ENCODE measurements at regions not wholly inside any gene's neighbourhood (a gene's known extent, or its start where the extent isn't known, plus 50 kb on each side); places are given as distances from the start of the nearest gene placed in this dataset.

DNA sequence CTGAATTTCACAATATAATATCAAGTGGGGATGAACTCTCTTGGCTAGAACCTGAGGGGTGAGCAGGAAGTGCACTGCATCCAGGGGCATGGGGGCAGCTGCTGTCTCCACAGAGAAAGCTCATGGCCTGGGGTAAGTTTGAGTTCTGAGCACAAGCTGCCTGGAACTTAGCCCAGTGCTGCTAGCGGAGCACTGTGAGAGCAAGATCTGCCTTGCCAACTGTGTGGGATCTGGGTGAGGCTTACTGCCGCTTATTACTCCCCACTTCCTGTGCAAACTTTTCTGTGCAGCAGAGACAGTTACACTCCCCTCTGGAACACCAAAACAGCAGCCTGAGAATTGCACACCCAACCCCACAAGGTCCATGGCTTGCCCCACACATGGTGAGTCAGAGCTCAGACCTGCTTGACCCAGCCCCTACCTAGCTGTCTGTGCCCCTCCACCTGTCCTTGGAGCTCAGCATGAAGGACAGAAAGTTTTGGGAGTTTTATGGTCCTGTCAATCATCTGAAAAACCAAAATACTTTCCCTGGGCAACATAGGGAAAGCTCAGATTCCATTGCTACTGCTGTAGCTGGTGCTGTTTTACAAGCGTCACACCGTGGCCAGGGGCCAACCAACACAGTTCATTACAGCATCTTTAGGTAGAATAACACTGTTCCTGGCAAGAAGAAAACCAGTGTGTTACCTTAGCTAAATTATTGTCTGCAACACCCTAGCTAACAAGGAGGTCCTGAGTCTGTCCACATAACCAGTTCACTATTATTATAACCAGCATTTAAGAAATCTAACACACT lies 762.1 kb upstream of the NEGR1 start:
- H3K9ac ChIP-seq (ENCODE audit: low read length): no peak overlapping the region
- no peak overlapping the region for H2AFZ ChIP-seq (ENCODE audit: low read depth, low read length)
- no peaks in the 10 kb centered on the region for H4K20me1 ChIP-seq (ENCODE audit: insufficient read depth)
- TF ChIP-seq MXI1 (conservative IDR thresholded peaks at IDR 0.05; ENCODE audit: poor library complexity, severe bottlenecking) (no peak), EZH2 (IDR thresholded peaks at IDR 0.05; ENCODE audit: borderline replicate concordance, insufficient read depth, low read length, poor library complexity, severe bottlenecking) (no peak), POLR2AphosphoS5 (IDR thresholded peaks at IDR 0.05) (no peak), SMC3 (conservative IDR thresholded peaks at IDR 0.05; ENCODE audit: poor library complexity) (no peak), TAF1 (IDR thresholded peaks at IDR 0.05; ENCODE audit: low read depth) (no peak), EP300 (conservative IDR thresholded peaks at IDR 0.05; ENCODE audit: poor library complexity, severe bottlenecking) (no peak), RAD21 (conservative IDR thresholded peaks at IDR 0.05) (no peak)
- TF ChIP-seq, protein P1, sequence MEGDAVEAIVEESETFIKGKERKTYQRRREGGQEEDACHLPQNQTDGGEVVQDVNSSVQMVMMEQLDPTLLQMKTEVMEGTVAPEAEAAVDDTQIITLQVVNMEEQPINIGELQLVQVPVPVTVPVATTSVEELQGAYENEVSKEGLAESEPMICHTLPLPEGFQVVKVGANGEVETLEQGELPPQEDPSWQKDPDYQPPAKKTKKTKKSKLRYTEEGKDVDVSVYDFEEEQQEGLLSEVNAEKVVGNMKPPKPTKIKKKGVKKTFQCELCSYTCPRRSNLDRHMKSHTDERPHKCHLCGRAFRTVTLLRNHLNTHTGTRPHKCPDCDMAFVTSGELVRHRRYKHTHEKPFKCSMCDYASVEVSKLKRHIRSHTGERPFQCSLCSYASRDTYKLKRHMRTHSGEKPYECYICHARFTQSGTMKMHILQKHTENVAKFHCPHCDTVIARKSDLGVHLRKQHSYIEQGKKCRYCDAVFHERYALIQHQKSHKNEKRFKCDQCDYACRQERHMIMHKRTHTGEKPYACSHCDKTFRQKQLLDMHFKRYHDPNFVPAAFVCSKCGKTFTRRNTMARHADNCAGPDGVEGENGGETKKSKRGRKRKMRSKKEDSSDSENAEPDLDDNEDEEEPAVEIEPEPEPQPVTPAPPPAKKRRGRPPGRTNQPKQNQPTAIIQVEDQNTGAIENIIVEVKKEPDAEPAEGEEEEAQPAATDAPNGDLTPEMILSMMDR (IDR thresholded peaks at IDR 0.05; ENCODE audit: poor library complexity, severe bottlenecking): no peak
- TF ChIP-seq, protein P2, sequence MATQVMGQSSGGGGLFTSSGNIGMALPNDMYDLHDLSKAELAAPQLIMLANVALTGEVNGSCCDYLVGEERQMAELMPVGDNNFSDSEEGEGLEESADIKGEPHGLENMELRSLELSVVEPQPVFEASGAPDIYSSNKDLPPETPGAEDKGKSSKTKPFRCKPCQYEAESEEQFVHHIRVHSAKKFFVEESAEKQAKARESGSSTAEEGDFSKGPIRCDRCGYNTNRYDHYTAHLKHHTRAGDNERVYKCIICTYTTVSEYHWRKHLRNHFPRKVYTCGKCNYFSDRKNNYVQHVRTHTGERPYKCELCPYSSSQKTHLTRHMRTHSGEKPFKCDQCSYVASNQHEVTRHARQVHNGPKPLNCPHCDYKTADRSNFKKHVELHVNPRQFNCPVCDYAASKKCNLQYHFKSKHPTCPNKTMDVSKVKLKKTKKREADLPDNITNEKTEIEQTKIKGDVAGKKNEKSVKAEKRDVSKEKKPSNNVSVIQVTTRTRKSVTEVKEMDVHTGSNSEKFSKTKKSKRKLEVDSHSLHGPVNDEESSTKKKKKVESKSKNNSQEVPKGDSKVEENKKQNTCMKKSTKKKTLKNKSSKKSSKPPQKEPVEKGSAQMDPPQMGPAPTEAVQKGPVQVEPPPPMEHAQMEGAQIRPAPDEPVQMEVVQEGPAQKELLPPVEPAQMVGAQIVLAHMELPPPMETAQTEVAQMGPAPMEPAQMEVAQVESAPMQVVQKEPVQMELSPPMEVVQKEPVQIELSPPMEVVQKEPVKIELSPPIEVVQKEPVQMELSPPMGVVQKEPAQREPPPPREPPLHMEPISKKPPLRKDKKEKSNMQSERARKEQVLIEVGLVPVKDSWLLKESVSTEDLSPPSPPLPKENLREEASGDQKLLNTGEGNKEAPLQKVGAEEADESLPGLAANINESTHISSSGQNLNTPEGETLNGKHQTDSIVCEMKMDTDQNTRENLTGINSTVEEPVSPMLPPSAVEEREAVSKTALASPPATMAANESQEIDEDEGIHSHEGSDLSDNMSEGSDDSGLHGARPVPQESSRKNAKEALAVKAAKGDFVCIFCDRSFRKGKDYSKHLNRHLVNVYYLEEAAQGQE (IDR thresholded peaks at IDR 0.05; ENCODE audit: borderline replicate concordance): no peak
- H3K27me3 ChIP-seq (ENCODE audit: insufficient read depth, low read depth, low read length): no peaks in the 10 kb centered on the region
- no peaks in the 10 kb centered on the region for H3K9me2 ChIP-seq (ENCODE audit: insufficient read depth, low read length)
- H3K79me2 ChIP-seq (replicated peaks; ENCODE audit: insufficient read depth, low read length): no peaks in the 10 kb centered on the region
- no peaks in the 10 kb centered on the region for H3F3A ChIP-seq (ENCODE audit: insufficient read depth, low read length, poor library complexity, severe bottlenecking)
- H3K4me3 ChIP-seq (ENCODE audit: low read length): no peak overlapping the region
- no peaks in the 10 kb centered on the region for H3K9me3 ChIP-seq (ENCODE audit: low read length)
- no peak overlapping the region for H3K4me2 ChIP-seq (ENCODE audit: low read length)
- H3K36me3 ChIP-seq (ENCODE audit: insufficient read depth, low read length): no peaks in the 10 kb centered on the region
- H3K27ac ChIP-seq (ENCODE audit: low read length): no peak overlapping the region

DNA sequence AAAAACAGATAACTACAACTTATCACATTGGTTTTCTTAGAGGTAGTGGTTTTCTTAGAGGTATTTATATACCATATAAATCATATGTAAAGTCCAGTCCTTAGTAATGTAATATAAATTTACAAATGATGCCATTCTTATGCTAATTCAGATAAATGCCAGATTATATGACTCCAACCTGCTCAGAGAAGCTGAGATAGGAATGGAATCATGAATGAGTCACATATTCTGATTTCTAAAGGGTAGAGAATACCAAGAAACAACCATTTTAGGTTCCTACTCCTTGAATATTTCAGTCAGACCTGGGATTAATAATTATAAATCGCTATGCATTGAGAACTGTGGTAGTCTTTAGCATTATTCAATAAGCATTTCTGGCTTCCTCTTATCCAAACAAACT lies 760.1 kb upstream of the NEGR1 start:
- TF ChIP-seq EZH2 (IDR thresholded peaks at IDR 0.05; ENCODE audit: borderline replicate concordance, insufficient read depth, low read length, poor library complexity, severe bottlenecking) (no peak), SMC3 (conservative IDR thresholded peaks at IDR 0.05; ENCODE audit: poor library complexity) (no peak)

More for the DNA sequence above, 760.1 kb upstream of the NEGR1 start:
- H3K27me3 ChIP-seq (ENCODE audit: insufficient read depth, low read depth, low read length): no peaks in the 10 kb centered on the region
- no peaks in the 10 kb centered on the region for H3K9me2 ChIP-seq (ENCODE audit: insufficient read depth, low read length)
- no peaks in the 10 kb centered on the region for H3K36me3 ChIP-seq (ENCODE audit: insufficient read depth, low read length)
- no peak overlapping the region for H3K4me2 ChIP-seq (ENCODE audit: low read length)
- no peaks in the 10 kb centered on the region for H4K20me1 ChIP-seq (ENCODE audit: insufficient read depth)
- H2AFZ ChIP-seq (ENCODE audit: low read depth, low read length): no peak overlapping the region
- no peak overlapping the region for H3K27ac ChIP-seq (ENCODE audit: low read length)
- H3K9me3 ChIP-seq (ENCODE audit: low read length): no peaks in the 10 kb centered on the region
- H3K9ac ChIP-seq (ENCODE audit: low read length): no peak overlapping the region
- no peak overlapping the region for H3K4me3 ChIP-seq (ENCODE audit: low read length)
- no peaks in the 10 kb centered on the region for H3F3A ChIP-seq (ENCODE audit: insufficient read depth, low read length, poor library complexity, severe bottlenecking)
- no peaks in the 10 kb centered on the region for H3K79me2 ChIP-seq (replicated peaks; ENCODE audit: insufficient read depth, low read length)
